PC-3 (cell line): ENCODE measurements at regions not wholly inside any gene's neighbourhood (a gene's known extent, or its start where the extent isn't known, plus 50 kb on each side); places are given as distances from the start of the nearest gene placed in this dataset.

Source experiments
- CTCF ChIP-seq: fragments of 300-600 bp; sonication (generic); conservative IDR thresholded peaks from 2 replicates; pipeline ENCODE4 v1.5.1; 2017; ENCODE audit warnings: antibody characterized with exemption, low read depth, mild to moderate bottlenecking, low read length
- EZH2 ChIP-seq: fragments of 300-600 bp; sonication (generic); IDR thresholded peaks from one replicate; pipeline ENCODE4 v1.6.1; 2017; ENCODE audit warnings: antibody characterized with exemption, mild to moderate bottlenecking, low read length; ENCODE audit not compliant: unreplicated experiment
- EZH2phosphoT487 ChIP-seq: fragments of 300-600 bp; sonication (generic); IDR thresholded peaks from 2 replicates; pipeline ENCODE4 v1.6.1; 2018; ENCODE audit warnings: mild to moderate bottlenecking, antibody characterized with exemption, low read length, borderline replicate concordance

GRCh38 chr2:196535742-196536141 is 103.8 kb upstream of the CCDC150 start:
- TF ChIP-seq EZH2 = no peak
- TF ChIP-seq CTCF = peak; percentile 48
- no peak for TF ChIP-seq EZH2phosphoT487
